Psoas muscle (tissue), 7 donors: ENCODE measurements at regions not wholly inside any gene's neighbourhood (a gene's known extent, or its start where the extent isn't known, plus 50 kb on each side); places are given as distances from the start of the nearest gene placed in this dataset.
"Not testable (repeated sequence)": the region's sequence is repeated elsewhere in the genome, so short reads cannot be mapped to it uniquely, and the experiment has no call there.

Experiments used
- ATAC-seq, 4 donors: fragments of 200-7000 bp; cut with Tn5 transposase; one replicate each; pipeline ENCODE4 v1.9.1; 2020; ENCODE audit warnings: moderate library complexity in 3 of 4, mild to moderate bottlenecking in 2 of 4
- DNase-seq, 2 donors: peaks; one replicate each; pipeline ENCODE4 v3.0.0-alpha.2; 2020
- H3K27ac ChIP-seq: fragments of 200-600 bp; one replicate; pipeline ENCODE4 v1.8.0; 2022
- H3K27me3 ChIP-seq, 3 donors: fragments of 200-600 bp in 1 of 3; one replicate each; pipeline versions ENCODE4 v1.6.1 to v1.8.0; 2013 to 2022; ENCODE audit warnings: low read length in 2 of 3, mild to moderate bottlenecking in 2 of 3, moderate library complexity in 1 of 3; ENCODE audit not compliant: insufficient read depth in 3 of 3
- H3K36me3 ChIP-seq, 2 donors: fragments of 200-600 bp in 1 of 2; one replicate each; pipeline versions ENCODE4 v1.6.1 to v1.8.0; 2013 to 2022; ENCODE audit warnings: low read depth in 1 of 2, mild to moderate bottlenecking in 1 of 2, moderate library complexity in 1 of 2; ENCODE audit not compliant: insufficient read depth in 1 of 2
- H3K4me1 ChIP-seq: fragments of 200-600 bp; one replicate; pipeline ENCODE4 v1.8.0; 2022
- H3K4me3 ChIP-seq: fragments of 200-600 bp; one replicate; pipeline ENCODE4 v1.8.0; 2022; ENCODE audit warnings: mild to moderate bottlenecking
- H3K9me3 ChIP-seq: fragments of 200-600 bp; one replicate; pipeline ENCODE4 v1.8.0; 2022
- WGBS, 3 donors: extraction: QIAGEN DNeasy Blood & Tissue Kit; methylation state at CpG; one replicate each; pipeline versions ENCODE4 v1.1.6 to v1.1.7; 2013; 5-methylcytosine and 5-hydroxymethylcytosine counted together
- intact Hi-C, 2 donors: fragments of 100-400 bp; cut with DNase I; formaldehyde crosslinking; loops; one replicate each; pipeline versions ENCODE4 v1.11.0 to v1.14.2; 2022
- TF ChIP-seq, protein P1 (sequence below): fragments of 200-600 bp; IDR thresholded peaks from one replicate; pipeline ENCODE4 v1.8.0; 2022; ENCODE audit warnings: antibody characterized with exemption
- donor health status: healthy with polysubstance abuse.
- donor health status: DM: no; HTN: no; CAD: no; lungs with moderate emphysema.
- donor health status: Bipolar disorder and iron deficiency.
- donor health status: healthy.
- donor health status: DM: yes; HTN: yes; CAD: no.
- donor health status: DM: no; HTN: no; CAD: no.
- donor health status: DM: yes; HTN: yes; CAD: no.

GRCh38 chr9:102650896-102651295, 344.2 kb upstream of the CYLC2 start:
- intact Hi-C loops = no loop called here
- Histone ChIP-seq H3K27me3 (no peaks in the 10 kb centered on the region), H3K27ac (no peak overlapping the region), H3K4me1 (no peaks in the 10 kb centered on the region), H3K36me3 (no peaks in the 10 kb centered on the region), H3K9me3 (no peaks in the 10 kb centered on the region), H3K4me3 (no peak overlapping the region)
- ATAC-seq (no peak), DNase-seq (no peak)
- TF ChIP-seq, protein P1, sequence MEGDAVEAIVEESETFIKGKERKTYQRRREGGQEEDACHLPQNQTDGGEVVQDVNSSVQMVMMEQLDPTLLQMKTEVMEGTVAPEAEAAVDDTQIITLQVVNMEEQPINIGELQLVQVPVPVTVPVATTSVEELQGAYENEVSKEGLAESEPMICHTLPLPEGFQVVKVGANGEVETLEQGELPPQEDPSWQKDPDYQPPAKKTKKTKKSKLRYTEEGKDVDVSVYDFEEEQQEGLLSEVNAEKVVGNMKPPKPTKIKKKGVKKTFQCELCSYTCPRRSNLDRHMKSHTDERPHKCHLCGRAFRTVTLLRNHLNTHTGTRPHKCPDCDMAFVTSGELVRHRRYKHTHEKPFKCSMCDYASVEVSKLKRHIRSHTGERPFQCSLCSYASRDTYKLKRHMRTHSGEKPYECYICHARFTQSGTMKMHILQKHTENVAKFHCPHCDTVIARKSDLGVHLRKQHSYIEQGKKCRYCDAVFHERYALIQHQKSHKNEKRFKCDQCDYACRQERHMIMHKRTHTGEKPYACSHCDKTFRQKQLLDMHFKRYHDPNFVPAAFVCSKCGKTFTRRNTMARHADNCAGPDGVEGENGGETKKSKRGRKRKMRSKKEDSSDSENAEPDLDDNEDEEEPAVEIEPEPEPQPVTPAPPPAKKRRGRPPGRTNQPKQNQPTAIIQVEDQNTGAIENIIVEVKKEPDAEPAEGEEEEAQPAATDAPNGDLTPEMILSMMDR = no peak
- 76 to 86% (median 82%) methylated on average over 2 of the region's 2 CpGs for WGBS, 3 donors

- ATAC-seq = no peak
- Histone ChIP-seq H3K4me1 (no peaks in the 10 kb centered on the region), H3K27me3 (no peaks in the 10 kb centered on the region), H3K27ac (no peak overlapping the region), H3K9me3 (no peaks in the 10 kb centered on the region), H3K4me3 (no peak overlapping the region), H3K36me3 (no peaks in the 10 kb centered on the region)
- 21 to 29% (median 24%) methylated on average over 1 of the region's 1 CpG for WGBS, 3 donors
- intact Hi-C loops = no loop called here
- no peak for DNase-seq
- TF ChIP-seq, protein P1 = no peak
Measured at GRCh38 chr9:102642651-102643050, 352.5 kb upstream of the CYLC2 start.

DNA sequence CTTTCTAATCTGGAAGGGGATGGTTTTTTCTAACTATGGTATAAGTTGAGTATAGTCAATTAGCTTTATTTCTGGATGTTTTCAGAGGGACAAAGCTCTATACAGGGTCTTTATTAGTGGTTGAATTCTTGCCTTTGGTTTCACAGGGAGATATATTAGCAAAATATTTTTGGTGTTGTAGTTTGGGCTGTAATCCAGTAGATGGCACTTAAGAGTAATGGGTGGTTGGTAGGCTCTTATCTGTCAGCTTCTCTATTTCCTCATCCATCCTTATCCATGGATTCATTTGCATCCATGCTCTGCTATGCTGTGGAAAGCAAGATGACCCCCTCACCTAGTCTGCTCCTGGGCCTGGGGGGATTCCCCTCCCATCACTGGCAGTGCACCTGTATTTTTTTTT, 363.6 kb upstream of the CYLC2 start:
- DNase-seq (no peak), ATAC-seq (no peak)
- H3K27ac ChIP-seq = no peak overlapping the region
- no peaks in the 10 kb centered on the region for H3K9me3 ChIP-seq
- intact Hi-C loops = no loop called here
- TF ChIP-seq, protein P1 = no peak
- no peaks in the 10 kb centered on the region for H3K27me3 ChIP-seq
- no peaks in the 10 kb centered on the region for H3K4me1 ChIP-seq
- H3K36me3 ChIP-seq = no peaks in the 10 kb centered on the region
- no peak overlapping the region for H3K4me3 ChIP-seq

DNA sequence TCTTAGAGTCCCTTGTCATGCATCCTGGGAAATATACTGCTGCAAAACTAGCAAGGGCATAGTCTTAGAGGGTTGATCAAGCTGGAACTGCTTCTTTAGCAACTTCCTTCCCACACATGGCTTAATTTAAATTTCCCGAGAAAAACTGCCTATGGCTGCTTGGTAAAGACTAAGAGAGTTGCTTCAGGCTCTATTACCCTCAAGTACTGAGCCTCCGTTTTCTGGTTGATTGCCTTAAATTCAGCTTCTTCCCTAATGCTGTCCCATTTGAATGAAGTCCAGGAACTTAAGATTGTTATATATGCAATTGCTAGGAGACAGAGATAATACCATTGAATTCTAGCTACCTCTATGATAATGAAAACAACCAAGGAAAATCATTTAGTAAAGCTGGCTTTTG, 385.7 kb upstream of the CYLC2 start:
- no peak for DNase-seq
- intact Hi-C loops = no loop called here
- H3K27me3 ChIP-seq = no peaks in the 10 kb centered on the region

DNA sequence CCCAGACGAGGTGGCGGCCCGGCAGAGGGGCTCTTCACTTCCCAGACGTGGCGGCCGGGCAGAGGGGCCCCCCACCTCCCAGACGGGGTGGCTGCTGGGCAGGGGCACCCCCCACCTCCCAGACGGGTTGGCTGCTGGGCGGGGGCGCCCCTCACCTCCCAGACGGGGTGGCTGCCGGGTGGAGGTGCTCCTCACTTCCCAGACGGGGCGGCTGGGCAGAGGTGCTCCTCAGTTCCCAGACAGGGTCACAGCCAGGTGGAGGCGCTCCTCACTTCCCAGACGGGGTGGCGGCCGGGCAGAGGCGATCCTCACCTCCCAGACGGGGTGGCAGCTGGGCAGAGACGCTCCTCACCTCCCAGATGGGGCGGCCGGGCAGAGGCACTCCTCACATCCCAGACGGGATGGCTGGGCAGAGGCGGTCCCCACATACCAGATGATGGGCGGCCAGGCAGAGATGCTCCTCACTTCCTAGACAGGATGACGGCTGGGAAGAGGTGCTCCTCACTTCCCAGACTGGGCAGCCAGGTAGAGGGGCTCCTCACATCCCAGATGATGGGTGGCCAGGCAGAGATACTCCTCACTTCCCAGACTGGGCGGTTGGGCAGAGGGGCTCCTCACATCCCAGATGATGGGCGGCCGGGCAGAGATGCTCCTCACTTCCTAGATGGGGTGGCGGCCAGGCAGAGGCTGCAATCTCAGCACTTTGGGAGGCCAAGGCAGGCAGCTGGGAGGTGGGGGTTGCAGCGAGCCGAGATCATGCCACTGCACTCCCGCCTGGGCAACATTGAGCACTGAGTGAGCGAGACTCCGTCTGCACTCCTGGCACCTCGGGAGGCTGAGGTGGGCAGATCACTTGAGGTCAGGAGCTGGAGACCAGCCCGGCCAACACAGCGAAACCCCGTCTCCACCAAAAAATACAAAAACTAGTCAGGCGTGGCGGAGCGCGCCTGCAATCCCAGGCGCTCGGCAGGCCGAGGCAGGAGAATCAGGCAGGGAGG, 391.6 kb upstream of the CYLC2 start:
- DNase-seq = peak in 1 of 2 donors; percentile 23
- 92 to 94% (median 92%) methylated on average over 42 to 47 of the region's 47 CpGs for WGBS, 3 donors
- intact Hi-C loops = not testable (repeated sequence)

More for the DNA sequence above, 385.7 kb upstream of the CYLC2 start:
- no peaks in the 10 kb centered on the region for H3K36me3 ChIP-seq
- H3K4me1 ChIP-seq = no peaks in the 10 kb centered on the region
- no peak for ATAC-seq
- TF ChIP-seq, protein P1 = no peak
- no peaks in the 10 kb centered on the region for H3K9me3 ChIP-seq
- no peak overlapping the region for H3K4me3 ChIP-seq
- WGBS, 3 donors = 73 to 86% (median 77%) methylated on average over 2 of the region's 2 CpGs
- no peak overlapping the region for H3K27ac ChIP-seq

More for the DNA sequence above, 391.6 kb upstream of the CYLC2 start:
- H3K4me1 ChIP-seq, H3K4me3 ChIP-seq, H3K27me3 ChIP-seq, ATAC-seq, H3K36me3 ChIP-seq, H3K27ac ChIP-seq, H3K9me3 ChIP-seq: not testable (repeated sequence)
